ENCODE measurements at regions not wholly inside any gene's neighbourhood (a gene's known extent, or its start where the extent isn't known, plus 50 kb on each side); places are given as distances from the start of the nearest gene placed in this dataset.
"Not testable (repeated sequence)": the region's sequence is repeated elsewhere in the genome, so short reads cannot be mapped to it uniquely, and the experiment has no call there.

DNA sequence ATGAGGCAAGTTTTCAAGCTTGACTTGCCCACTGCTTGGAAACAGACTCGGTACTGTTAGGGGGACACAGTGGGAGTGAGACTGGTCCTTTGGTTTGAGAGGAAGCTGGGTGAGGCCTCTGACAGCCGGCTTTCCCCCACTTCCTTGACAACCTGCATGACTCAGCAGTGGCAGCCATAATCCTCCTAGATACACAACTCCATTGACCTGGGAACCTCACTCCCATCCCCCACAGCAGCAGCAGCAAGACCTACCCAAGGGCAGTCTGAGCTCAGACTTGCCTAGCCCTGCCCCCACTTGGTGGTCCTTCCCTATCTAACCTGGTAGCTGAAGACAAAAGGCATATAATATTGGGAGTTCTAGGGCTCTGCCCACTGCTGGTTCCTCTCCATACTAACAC is 1043.5 kb upstream of the ALCAM start:
- no peak for DNase-seq

DNA sequence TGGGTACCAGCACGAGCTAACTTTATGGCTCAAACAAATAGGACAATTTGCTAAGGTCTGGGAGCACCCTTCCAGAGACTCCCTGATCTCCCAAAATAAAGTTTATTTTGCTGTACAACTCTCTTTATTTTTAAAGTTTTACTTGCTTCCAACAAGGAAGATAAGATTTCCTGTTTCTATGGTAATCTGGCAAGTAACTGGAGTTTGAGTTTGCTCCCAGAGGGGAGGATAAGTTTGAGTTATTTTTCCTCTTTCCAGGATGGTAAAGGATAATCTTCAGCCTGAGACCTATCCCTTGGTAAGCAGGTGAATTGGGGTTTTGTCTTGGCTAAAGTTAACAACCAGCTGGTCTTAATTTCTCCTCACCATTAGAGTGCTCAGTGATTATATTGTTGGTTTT is 1019.4 kb upstream of the ALCAM start:
- DNase-seq: no peak

DNA sequence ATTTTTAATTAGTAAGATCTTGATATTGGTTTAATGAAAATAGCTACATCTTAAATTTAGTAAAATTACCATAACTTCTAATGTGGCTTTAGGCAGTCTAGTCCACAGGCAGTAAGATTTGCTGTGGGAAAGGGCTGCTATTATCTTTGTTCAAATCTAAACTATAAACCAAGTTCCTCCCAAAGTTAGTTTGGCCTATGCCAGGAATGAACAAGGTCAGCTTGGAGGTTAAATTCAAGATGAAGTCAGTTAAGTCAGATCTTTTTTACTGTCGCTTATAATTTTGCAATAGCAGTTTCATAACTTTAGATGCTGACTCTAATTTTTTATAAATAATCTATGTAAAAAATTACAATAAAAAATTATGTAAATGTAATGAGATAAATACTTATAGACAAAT is 1016.9 kb upstream of the ALCAM start:
- no peak for DNase-seq

DNA sequence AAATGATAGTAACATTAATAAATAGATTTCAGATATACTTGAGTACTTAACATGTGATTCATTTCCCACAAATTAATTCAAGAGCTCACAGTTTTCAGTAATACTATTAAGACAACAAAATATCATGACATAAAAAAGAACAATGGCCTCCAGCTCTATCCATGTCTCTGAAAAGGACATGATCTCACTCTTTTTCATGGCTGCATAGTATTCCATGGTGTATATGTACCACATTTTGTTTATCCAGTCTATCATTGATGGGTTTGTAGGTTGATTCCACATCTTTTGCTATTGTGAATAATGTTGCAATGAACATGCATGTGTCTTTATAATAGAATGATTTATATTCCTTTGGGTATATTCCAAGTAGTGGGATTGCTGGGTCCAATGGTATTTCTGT is 1012.8 kb upstream of the ALCAM start:
- no peak for DNase-seq

DNA sequence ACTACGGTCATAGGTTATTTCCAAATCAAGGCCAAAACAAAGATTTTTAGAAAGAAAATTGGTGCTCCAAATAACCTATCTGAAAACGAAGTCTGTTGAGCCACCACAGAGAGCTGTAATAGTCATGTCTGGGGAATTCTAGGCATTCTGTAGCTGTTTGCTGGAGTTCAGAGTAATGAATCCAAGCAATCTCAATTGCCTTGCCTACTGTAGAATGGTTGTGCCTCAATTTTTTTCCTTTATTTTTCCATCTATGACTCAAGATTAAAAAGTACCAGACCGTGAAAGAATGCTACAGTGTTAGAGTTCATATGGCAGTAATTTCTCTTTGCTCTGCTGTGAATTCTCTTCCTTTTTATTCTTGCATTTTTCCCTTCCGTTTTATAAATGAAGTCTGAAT is 1007.2 kb upstream of the ALCAM start:
- DNase-seq: no peak

DNA sequence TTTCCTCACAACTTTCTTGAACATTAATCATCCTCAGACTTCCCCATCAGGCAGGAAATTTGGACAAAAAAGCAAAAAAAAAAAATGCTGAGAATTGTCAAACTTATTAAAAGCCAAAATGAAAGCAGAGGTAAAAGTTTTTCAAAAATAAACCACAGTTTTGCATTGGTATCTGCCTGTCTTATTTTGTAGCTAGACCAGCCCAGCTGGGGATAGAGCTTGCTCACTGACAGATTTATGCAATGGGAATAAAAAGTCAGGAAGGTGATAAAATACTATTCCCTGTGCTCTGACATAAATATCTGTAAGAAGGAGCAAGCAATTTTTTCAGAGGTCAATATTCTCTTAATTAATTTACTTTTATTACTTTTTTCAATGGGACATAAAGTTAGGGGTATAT is 1006.7 kb upstream of the ALCAM start:
- DNase-seq: no peak

DNA sequence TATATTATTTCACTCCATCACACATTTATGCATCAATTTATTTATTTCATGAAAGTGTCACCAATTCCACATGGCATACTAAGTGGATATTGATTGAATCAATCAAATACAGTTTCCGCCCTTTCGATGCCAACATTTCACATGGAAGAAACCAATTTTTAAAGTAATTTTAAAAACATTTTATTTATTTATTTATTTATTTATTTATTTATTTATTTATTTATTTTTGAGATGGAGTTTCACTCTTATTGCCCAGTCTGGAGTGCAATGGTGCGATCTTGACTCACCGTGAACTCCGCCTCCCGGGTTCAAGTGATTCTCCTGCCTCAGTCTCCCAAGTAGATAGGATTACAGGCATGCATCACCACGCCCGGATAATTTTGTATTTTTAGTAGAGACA is 1005.0 kb upstream of the ALCAM start:
- DNase-seq: not testable (repeated sequence)

DNA sequence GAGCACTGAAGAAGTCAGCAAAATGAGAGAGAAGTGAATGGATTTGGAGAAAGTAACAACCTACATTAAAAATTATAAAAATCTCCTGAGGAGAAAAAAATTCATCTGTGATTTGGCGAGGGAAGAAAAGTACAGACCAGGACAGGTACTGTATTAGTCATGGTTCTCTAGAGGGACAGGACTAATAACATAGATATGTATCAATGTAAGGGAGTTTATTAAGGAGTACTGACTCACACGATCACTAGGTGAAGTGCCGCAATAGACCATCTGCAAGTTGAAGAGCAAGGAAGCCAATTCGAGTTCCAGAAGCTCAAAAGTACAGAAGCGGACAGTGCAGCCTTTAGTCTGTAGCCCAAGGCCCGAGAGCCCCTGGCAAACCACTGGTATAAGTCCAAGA is 1004.4 kb upstream of the ALCAM start:
- DNase-seq: no peak

DNA sequence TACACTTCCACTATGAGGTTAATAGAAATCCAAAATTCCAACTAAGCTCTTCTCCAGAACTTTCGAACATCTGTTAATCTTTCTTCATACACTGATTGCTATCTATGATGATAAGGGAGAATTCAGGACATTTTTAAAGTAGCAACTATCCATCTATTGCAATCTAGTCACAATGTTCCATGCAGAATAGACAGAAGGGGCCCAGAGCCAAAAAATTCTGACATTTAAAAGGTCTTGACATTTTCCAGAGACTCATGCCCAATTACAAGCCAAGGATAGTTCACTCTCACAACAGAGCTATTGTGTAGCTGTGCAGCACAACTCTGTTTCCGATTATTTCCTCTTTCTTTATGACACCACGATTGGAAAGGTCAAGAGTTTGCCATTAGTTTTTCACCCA is 999.7 kb upstream of the ALCAM start:
- no peak for DNase-seq

DNA sequence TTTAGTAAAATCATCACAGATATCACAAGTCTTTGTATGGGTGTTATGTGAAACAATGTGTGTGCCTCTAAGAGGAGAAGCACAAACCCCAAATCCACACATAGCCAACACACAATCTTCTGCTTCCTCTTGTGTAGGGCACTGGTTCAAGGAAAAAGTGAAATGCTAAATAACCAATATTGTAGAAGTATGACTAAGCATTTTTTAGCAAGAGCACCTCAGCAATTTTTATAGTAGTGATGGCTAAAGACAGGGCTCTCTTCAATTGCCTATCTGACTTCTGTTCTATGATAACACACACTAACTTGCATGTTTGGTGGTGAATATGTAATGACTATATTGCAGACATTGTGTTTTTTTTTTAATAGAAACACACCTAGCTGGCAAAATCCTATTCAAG is 997.9 kb upstream of the ALCAM start:
- DNase-seq: no peak

DNA sequence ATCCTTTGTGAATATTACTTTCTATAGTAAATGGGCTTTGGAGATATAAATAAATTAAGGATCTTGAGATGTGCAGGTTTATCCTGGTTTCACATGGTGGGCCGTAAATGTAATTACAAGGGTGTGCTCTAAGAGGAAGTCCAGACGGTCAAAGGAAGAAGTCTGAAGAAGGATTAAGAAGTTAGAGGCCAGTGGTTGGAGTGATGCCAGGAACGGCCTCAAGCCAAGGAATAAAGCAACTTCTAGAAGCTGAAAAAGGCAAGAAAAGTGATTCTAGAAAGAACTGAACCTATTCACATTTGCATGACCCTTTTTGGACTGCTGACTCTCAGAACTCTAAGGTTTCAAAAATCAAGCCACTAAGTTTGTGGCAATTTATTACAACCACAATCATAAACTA is 981.3 kb upstream of the ALCAM start:
- DNase-seq: no peak

DNA sequence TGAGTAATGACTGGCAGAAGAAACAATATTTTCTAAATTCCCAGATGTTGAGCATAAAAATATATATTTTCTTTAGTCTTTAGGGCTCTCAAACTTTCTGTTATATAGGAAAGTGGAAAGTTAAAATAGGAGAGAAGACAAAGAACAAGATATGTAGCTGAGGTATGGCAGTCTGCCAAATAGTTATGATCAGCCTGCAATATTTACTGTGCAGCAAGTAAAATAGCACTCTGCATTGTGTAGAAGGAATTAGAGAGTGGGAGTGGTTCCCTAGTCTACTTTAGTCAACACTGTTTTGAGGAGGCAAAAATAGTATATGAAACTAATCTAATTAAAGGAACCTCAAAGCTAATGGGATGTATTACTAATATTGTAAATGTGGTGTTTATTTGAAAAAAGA is 978.1 kb upstream of the ALCAM start:
- no peak for DNase-seq

DNA sequence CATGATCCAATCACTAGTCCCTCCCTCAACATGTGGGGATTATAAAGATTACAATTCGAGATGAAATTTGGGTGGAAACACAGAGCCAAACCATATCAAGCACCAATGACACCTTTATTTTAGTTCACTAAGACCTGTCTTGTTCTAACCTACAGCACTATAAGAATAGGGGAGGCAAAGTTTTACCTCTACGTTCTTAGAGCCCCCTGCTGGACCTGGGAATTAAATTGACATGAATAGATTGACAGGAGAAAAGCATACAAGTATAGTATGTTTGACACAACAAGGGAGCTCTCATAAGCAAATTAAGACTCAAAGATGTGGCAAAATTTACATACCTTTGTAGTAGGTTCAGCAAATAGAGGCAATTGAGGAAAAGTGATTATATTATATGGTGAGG is 974.4 kb upstream of the ALCAM start:
- DNase-seq: no peak

DNA sequence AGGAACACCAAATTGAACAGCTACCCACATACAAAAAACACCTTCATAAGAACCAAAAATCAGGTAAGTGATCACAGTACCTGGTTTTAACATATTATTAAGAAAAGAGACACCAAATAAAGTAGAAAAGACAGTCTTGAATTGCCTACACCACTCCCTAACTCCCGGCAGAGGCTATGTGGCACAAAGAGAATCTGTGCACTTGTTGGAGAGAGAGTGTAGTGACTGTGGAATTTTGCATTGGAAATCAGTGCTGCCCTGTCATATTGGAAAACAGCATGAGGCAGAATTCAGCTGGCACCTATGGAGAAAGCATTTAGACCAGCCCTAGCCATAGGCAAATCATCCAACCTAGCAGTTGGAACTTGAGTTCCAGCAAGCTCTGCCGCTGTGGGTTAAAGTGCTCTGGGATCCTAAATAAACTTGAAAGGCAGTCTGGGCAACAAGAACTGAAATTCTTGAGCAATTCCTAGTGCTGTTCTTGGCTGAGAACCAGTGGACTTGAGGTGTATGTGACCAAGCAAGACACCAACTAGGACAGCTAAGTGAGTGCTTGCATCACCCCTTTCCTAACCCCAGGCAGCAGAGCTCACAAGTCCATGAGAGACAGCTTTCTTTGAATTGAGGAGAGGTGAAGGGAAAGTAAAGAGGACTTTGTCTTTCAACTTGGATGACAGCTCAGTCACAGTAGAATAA is 969.6 kb upstream of the ALCAM start:
- DNase-seq: no peak

DNA sequence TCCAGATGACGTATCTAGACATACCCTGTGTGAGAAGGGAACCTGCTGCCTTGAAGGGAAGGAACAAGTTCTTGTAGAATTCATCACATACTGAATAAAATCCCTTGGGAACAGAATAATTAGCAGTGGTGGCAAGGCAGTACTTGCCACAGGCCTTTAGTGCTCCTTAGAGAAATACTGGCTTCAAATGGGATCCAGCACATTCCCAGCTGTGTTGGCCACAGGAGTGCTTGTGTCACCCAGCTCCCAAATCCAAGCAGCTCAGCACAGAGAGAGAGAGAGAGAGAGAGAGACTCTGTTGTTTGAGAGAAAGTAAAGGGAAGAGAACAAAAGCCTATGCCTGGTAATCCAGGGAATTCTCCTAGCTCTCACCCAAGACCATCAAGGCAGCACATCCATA is 969.0 kb upstream of the ALCAM start:
- DNase-seq: no peak

DNA sequence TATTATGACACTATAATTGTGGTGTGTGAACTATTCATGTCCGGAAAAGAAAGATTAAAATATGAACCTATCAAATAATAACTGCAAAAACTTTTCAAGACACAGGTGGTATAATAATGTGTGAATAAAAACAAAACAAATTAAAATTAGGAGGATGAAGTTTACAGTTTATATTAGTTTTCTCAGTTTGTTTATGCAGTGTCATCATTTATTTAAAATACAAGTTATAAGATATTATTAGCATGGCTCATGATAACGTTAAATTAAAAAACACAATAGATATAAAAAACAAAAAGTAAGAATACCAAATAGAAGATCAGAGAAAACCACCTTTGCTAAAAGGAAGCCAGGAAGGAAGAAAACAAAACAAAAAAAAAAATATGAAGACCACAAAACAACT is 963.8 kb upstream of the ALCAM start:
- DNase-seq: no peak

DNA sequence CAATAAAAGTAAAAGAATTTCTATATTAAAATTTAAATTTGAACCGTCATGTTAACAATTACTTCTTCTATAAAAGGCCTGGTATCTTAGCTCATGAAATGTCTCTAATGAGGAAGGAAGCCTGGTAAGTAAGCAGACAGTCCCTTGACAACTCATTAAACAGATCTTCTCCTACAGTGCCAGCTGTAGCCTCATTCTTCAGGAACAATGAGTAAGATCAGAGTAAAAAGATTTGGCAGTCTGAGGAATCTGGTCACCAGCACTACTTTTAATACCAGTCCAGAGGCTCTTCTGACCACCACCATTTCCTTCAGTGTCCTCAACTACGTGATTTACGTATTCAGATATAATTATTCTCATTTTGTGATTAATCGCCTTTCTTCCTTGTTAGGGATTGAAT is 955.0 kb upstream of the ALCAM start:
- DNase-seq: no peak

DNA sequence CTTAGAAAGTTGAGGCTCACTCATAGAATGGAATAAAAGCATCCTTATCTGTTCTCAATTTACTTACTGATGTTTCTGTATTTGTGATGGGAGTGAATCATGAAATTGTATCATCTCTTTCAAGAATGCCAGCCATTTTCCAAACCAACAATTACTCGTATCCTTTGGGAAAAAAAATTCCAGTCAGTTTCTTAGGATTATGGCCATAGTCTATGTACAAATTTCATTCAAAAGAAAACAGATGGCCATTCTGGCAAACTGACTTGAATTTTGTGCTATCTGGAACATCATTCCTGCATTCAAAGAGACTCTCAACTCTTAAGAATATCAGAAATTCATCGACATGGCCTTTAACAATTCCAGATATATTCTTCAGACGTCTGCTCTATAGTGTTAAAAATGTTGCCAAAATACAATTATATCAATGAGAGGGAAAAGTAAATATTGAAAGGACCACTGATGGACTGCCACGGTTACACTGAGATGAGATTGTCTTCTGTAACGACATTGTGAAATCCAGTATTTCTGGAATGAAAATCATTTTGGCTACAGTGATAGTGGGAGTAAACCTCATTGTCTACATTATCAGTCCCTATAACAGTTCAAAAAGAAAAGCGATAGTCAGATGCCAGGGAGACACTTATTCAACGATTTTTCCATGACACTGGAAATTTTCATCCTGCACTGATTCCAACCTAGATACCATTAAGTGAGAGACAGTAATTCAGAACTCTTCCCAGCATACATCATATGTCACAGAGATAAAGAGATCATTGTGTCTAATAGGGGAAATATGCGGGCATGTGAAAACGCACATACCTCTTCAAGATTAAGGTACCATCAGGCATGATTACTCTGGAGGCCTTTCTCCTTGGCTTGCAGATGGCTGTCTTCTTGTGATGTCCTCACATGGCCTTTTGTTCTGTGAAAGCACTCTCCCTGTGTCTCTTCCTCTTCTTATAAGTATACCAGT is 953.8 kb upstream of the ALCAM start:
- no peak for DNase-seq

DNA sequence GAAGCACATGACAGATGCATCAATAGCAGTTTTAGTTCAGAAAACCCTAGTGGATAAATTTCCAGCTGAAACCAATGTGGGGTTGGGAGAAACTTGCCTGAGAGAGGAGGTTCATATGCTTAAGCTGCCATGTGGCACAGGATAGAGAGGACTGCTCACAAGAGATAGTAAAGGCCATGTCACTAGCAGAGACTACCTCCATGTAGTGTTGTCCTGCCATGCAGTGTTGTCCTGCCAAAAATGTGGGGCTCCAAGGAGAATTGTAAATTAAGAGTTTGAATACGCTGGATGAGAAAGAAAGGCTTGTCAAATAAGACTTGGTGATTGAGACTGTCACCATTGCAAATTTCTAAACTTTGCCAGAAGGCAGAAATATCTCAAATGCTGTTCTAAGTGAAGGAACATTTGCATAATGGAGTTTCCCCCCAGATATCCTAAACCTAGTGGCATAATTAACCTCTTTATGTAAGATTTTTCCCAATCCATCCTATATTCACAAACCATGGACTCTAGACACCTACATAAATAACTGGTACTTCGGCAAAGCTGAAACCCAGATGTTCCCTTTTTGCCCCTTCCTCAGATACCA is 938.3 kb upstream of the ALCAM start:
- DNase-seq: no peak

DNA sequence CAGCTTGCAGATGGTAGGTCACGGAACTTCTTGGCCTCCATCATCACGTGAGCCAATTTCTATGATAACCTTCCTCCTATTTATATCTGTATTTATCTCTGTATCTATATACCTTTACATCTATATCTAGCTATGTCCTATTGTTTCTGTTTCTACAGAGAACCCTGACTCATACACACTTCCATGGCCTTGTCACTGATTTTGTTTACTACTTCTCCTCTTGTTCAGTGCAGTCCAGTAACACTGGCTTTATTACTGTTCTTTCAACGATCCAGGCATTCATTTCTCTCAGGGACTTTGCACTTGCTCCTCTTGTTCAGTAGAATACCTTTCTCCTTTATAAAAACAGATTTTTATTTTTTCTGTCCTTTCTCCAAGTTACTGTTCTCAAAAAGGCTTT is 937.0 kb upstream of the ALCAM start:
- DNase-seq: no peak

DNA sequence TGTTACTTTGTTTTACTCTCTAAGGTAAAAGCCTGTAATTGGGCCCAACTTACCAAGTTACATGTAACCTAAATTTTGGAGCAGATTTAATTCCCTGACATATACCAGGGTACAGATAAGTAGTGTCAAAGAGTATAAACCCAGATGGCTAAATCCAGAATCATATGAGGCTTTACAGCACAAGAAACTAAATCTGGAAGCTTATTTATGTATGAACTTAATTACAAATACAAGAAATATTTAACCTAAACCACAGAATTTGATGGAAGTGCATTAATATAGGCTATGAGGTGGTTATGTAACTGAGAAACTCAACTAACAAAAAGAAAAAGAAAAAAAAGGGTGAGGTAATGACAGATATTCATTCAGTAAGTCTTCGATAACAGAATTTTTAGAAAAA is 930.2 kb upstream of the ALCAM start:
- DNase-seq: no peak

DNA sequence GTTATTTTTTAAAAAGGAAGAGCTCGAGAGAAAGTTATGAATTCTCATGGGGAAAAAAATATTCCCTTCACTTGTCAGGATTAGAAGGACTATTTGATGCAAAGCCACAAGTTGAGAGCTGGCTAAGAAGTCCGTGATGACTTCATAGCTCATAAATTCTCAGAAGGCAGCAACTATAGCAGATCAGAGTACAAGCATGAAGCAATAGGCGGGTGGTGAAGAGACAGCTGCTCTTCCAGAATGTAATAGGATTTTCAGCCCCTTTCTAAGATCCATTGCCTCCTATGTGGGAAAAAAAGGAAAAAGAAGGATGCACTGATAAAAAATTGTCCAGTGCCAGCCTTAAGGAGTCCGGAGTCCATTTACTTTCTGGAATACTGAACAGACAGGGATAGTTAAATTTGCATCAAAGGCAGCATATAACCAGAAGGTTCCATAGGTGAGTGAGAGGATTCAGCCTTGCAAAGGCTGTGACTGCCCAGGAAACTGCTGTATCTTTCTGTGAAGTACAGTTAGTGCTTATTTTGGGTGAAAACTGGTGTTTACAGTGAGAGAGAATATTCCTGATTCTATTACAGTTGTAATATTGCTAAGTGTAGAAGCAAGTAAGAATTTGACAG is 929.5 kb upstream of the ALCAM start:
- DNase-seq: no peak

DNA sequence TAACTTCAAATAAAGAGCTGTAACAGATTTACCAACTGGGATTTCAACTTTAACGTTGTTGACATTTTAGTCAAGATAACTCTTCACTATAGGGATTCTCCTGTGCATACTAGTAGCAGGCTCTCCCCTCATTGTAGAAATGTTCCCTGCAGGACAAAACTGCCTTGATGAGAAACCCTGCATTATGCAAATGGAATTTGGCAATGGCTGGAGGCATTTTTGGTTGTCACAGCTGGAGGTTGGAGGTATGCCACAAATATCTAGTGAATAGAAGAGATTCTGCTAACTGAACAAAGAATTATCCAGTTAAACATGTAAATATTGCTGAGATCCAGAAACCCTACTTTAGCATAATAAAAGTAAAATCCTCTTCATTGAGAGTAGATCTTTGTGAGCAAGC is 928.8 kb upstream of the ALCAM start:
- no peak for DNase-seq

DNA sequence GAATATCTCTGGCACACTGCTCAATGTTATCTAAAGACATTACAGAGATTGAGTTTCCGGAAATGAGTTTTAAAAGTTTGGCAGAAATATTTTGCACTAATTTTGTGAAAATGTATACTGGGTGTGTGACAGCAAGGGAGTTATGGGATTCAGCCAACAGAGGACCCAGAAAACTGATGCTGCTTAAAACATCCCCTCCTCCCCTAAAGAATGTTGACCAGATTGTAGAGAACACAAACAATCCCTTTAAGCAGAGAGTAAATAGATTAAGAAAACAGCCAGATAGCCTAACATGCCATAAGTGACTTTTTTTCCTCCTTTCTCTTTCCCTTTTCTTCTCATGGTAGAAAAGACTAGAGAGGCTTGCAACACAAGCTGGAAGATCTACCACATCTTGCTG is 928.0 kb upstream of the ALCAM start:
- no peak for DNase-seq
